Cardiac fibroblast (primary cell): ENCODE measurements at regions not wholly inside any gene's neighbourhood (a gene's known extent, or its start where the extent isn't known, plus 50 kb on each side); places are given as distances from the start of the nearest gene placed in this dataset.
"Not testable (repeated sequence)": the region's sequence is repeated elsewhere in the genome, so short reads cannot be mapped to it uniquely, and the experiment has no call there.

Source experiments
- DNase-seq, 2 donors: peaks; one replicate each; pipeline versions ENCODE4 v3.0.0 to v3.0.0-alpha.2; 2010; ENCODE audit warnings: low read depth in 2 of 2
- H3K4me3 ChIP-seq, 2 donors: replicated peaks in 1 of 2; 1 replicate in 1 of 2; 2 replicates in 1 of 2; pipeline ENCODE4 v1.5.1; 2011; ENCODE audit warnings: low read depth in 2 of 2, low read length in 2 of 2, mild to moderate bottlenecking in 2 of 2, moderate library complexity in 1 of 2
- TF ChIP-seq, protein P1 (sequence below): IDR thresholded peaks from one replicate; pipeline ENCODE4 v1.5.1; 2011; ENCODE audit warnings: low read depth, mild to moderate bottlenecking, low read length, inconsistent platforms

DNA sequence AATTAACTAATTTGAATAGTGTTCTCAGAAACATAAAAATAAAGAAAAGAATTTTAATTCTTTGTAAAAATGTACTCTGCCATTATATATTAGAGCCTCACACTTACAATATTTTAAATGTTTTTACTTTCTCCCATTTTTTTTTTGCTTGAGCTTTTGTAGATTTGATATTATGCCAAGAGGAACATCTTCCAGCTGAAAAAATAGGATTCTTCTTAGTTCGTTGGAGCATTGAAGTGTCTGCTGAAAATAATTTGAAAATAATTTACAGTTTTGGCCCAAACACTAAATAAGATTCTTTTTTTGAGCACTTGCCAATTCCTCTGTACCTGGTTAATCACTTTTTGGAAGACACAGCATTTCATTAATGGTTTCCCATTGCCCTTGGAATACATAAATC, 175.0 kb upstream of the COL11A1 start:
- DNase-seq, result no peak
- H3K4me3 ChIP-seq, result no peak overlapping the region
- TF ChIP-seq, protein P1, sequence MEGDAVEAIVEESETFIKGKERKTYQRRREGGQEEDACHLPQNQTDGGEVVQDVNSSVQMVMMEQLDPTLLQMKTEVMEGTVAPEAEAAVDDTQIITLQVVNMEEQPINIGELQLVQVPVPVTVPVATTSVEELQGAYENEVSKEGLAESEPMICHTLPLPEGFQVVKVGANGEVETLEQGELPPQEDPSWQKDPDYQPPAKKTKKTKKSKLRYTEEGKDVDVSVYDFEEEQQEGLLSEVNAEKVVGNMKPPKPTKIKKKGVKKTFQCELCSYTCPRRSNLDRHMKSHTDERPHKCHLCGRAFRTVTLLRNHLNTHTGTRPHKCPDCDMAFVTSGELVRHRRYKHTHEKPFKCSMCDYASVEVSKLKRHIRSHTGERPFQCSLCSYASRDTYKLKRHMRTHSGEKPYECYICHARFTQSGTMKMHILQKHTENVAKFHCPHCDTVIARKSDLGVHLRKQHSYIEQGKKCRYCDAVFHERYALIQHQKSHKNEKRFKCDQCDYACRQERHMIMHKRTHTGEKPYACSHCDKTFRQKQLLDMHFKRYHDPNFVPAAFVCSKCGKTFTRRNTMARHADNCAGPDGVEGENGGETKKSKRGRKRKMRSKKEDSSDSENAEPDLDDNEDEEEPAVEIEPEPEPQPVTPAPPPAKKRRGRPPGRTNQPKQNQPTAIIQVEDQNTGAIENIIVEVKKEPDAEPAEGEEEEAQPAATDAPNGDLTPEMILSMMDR, result no peak

DNA sequence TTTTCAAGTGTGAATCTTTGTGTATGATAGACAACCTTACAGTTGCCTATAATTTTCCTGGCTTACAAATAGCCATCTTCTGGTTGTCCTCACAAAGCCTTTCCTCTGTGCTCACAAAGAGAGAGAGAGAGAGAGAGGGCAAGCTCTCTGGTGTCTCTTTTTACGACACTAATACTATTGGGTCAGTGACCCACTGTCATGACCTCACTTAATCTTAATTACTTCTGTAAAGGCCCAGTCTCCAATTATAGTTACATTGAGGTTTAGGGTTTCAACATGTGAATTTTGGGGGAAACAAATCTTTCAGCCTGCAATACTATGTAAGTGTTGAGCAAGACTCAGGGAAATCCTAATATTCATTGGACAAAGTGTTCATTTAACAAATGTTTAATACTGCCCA, 167.4 kb upstream of the COL11A1 start:
- no peak for DNase-seq
- no peak overlapping the region for H3K4me3 ChIP-seq
- TF ChIP-seq, protein P1, result no peak

DNA sequence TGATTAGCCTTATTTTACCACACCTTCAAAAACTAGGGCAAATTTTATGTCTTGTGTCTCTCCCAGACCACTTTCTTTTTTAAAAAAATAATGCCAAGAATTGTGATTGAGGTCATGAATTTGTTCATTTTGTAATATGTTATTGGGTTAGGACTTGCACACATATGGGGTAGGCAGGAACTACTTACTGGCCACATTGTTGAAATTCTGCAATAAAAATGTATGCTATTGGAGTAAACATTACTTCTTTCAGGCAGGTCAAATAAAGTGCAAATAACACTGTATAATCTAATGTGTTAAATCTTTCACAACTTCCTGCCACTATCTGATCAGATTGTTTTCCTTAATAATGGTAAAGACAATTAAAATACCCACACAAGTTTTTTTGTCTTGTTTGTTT, 166.6 kb upstream of the COL11A1 start:
- TF ChIP-seq, protein P1, result no peak
- no peak for DNase-seq
- H3K4me3 ChIP-seq, result no peak overlapping the region

DNA sequence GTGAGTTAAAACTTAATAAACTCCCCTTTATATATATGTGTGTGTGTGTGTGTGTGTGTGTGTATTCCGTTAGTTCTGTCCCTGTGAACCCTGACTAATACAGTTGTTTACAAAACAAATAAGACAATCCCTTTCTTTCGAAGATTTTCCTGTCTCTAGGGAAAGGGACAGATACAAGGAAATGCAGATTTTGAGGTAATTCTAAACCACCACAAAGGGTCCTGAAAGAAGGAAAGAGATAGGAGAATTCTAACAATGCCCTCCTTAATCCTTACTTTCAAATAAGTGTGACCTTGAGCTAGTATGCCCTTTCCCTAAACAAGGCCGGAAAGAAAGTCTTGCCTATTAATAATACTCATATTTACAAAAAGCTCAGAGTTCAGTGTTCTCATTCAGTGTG, 164.8 kb upstream of the COL11A1 start:
- no peak for DNase-seq
- no peak overlapping the region for H3K4me3 ChIP-seq
- TF ChIP-seq, protein P1, result no peak

DNA sequence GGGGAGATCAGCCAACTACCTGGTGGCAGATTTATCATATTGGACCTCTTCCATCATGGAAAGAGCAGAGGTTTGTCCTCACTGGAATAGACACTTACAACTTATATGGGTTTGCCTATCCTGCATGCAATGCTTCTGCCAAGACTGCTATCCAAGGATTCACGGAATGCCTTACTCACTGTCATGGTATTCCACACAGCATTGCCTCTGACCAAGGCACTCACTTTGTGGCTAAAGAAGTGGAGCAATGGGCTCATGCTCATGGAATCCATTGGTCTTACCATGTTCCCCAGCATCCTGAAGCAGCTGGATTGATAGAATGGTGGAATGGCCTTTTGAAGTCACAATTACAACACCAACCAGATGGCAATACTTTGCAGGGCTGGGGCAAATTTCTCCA, 163.1 kb upstream of the COL11A1 start:
- H3K4me3 ChIP-seq, result not testable (repeated sequence)
- DNase-seq, result peak in 1 of 2 donors; percentile 50

DNA sequence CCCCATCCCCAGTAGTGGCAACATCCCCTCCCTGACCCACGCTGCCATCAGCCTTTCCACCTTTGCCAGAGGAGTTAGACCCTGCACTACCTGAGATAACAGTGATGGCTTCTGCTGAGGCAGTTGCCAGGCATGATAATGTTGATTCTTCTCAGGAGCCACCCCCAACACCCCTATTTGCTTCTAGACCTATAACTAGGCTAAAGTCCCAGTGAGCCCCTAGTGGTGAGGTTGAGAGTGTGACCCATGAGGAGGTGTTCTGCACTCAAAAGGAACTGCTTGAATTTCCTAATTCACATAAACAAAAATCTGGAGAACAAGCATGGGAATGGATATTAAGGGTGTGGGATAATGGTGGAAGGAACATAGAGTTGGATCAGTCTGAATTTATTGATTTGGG, 159.6 kb upstream of the COL11A1 start:
- TF ChIP-seq, protein P1, result peak; percentile 22
- no peak for DNase-seq
- H3K4me3 ChIP-seq, result no peak overlapping the region

DNA sequence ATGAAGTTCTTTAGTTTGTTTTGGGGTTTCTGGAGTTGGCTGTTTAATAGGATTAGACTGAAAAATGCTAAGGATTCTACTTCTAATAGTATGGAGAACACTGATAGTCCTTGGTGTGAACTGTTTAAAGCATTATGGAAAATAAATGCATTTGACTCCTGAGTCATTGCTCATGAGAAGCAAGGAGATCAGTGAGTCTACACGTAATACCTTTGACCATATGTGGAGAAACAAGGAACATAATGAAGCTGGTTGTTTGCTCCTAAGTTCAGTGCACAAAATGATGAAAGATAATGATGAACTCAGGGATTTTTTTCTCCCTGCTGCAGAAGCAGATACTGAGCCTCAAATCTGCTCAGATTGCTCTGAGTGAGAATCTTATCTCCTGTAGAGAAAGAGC, 158.9 kb upstream of the COL11A1 start:
- DNase-seq, result peak in 1 of 2 donors; percentile 8
- no peak overlapping the region for H3K4me3 ChIP-seq
- TF ChIP-seq, protein P1, result no peak
